Epithelial cell of proximal tubule (primary cell): ENCODE measurements at regions not wholly inside any gene's neighbourhood (a gene's known extent, or its start where the extent isn't known, plus 50 kb on each side); places are given as distances from the start of the nearest gene placed in this dataset.

Experiments
- DNase-seq: peaks from one replicate; pipeline ENCODE4 v3.0.0-alpha.2; 2011; ENCODE audit warnings: low read depth
- H3K4me3 ChIP-seq: 2 replicates; pipeline ENCODE4 v1.5.1; 2011; ENCODE audit warnings: low read depth, mild to moderate bottlenecking, low read length
- TF ChIP-seq, protein P1 (sequence below): conservative IDR thresholded peaks from 2 replicates; pipeline ENCODE4 v1.5.1; 2012; ENCODE audit warnings: low read depth, mild to moderate bottlenecking, low read length

DNA sequence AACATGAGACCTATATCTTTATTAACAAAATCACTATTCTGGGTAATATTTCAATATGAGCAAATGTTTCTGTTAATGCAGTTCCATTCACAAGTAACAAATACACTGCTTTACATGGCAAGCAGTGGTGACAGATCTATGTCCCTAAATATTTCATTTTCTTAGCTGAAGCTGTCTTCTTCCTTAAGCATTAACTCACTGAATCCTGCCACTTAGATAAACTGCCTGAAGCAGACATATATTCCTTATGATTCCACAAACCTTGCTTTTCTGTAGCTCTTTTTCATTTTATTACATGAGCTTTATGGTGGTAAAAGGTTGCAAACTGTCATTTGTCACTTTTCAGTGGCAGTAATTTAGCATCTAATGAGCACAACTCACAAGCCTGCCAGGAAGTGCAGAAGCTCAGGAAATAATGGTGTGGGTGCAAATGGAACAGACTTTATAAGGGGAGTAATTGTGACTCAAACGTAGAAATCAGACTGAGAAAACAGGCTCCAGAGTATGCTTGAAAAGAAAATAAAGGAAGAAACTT lies 217.2 kb downstream of the XPNPEP1 start:
- H3K4me3 ChIP-seq: no peak overlapping the region
- TF ChIP-seq, protein P1, sequence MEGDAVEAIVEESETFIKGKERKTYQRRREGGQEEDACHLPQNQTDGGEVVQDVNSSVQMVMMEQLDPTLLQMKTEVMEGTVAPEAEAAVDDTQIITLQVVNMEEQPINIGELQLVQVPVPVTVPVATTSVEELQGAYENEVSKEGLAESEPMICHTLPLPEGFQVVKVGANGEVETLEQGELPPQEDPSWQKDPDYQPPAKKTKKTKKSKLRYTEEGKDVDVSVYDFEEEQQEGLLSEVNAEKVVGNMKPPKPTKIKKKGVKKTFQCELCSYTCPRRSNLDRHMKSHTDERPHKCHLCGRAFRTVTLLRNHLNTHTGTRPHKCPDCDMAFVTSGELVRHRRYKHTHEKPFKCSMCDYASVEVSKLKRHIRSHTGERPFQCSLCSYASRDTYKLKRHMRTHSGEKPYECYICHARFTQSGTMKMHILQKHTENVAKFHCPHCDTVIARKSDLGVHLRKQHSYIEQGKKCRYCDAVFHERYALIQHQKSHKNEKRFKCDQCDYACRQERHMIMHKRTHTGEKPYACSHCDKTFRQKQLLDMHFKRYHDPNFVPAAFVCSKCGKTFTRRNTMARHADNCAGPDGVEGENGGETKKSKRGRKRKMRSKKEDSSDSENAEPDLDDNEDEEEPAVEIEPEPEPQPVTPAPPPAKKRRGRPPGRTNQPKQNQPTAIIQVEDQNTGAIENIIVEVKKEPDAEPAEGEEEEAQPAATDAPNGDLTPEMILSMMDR: no peak
- DNase-seq: no peak

DNA sequence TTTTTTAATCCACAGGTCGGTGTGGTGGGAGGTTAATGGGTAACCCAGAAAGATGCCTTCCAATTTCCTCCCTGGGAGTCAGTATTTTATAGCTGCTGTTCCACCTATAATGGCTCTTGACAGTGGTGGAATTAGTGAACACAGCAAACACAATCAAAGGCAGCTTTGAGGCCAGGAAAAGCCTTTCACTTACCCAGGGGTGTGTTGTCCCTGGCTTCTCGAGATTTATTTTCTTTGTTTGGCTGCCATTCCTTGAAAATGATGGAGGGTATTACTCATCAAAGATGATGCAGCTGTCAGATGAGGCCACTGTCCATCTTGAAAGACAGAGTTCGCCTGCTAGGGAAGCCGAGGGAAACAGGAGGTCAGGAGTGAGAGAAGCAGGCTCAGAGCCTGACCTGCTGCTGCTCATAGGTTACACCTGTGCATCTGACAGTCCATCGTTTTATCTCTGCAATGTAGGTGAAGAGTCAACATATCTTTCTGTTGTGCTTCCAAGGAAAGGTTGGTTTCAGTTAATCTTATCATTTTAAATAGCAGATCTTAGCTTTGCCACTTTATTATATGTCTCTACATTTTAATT lies 221.6 kb downstream of the XPNPEP1 start:
- H3K4me3 ChIP-seq: no peak overlapping the region

DNA sequence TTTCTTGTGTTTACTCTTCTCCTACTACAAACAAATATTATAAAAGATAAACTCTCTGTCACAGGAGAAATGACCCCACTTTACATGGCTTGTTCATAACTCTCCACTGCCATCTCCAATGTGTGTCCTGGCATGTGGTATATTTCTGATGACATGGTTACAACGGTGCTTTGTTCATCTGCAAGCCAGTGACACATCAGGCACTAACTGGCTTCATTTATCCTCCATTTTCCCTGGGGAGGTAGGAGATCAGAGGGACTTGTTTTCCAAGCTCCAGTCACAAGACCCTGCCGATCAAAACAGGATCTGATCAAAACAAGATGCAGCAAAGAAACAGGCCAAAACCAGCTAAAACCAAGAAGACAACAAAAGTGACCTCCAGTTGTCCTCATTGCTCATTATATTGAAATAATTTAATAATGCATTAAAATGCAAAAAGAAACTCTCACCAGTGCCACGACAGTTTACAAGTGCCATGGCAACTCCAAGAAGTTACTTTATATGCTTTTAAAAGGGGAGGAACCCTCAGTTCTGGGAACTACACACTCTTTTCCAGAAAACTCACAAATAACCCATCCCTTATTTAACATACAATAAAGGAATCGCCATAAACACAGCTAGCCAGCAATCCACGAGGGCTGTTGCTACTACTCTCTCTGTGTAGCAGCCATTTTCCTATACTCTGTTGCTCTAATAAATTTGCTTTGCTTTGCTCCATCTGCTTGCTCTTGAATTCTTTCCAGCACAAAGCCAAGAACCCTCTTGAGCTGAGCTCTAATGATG lies 224.2 kb downstream of the XPNPEP1 start:
- TF ChIP-seq, protein P1: no peak
- DNase-seq: no peak
- no peak overlapping the region for H3K4me3 ChIP-seq

More for the DNA sequence above, 221.6 kb downstream of the XPNPEP1 start:
- TF ChIP-seq, protein P1: no peak
- no peak for DNase-seq

DNA sequence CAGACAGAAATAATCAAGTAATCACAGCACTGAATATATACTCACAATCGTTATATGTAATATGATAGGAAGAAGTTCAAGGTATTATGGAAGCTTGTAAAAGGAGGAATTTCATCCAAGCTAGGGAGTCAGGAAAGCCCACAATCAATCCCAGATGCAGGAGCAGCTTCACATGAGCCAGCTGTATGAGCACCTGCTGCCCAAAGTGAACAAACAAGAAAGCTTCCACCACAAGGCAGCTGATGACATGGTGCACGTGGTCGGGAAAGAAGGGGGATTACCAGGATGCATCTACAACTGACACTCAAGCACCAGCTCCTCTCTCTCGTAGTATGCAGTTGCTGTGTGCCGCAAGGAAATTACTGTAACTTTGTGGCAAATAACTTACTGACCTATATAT lies 225.2 kb downstream of the XPNPEP1 start:
- no peak overlapping the region for H3K4me3 ChIP-seq
- DNase-seq: no peak
- TF ChIP-seq, protein P1: no peak

DNA sequence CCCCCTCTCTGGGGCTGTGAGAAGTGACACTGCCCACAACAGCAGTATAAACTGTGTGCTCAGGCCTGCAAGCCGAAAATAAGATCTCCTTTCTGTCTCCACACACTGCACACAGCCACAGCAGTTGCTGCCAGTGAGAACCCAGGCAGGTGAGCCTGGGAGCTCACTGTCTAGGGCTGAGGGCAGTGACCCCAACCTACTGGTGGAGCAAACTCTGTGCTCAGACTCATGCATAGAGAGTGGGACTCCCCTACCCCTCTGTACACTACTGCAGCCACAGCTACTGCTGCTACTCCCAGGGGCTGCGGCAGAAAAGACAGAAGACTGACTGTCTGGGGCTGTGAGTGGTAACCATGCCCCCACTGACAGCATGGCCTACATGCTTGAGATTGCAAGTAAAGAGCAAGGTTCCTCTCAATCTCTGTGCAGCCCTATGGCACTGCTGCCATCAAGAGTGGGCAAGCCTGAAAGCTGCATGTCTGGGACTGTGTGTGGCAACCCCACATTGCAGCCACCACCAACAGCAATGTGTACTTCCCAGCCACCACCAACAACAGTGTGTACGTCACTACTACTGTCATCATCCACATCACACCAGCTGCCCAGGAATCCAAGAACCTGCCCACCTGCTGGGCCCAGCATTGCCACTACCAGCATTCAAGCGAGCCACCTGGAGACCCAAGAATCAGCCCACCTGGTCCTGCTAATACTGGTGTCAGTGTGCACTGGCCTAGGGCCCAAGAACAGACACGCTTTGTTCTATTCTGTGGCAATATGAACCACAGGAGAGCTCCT lies 226.1 kb downstream of the XPNPEP1 start:
- H3K4me3 ChIP-seq: no peak overlapping the region
- DNase-seq: no peak
- TF ChIP-seq, protein P1: no peak

DNA sequence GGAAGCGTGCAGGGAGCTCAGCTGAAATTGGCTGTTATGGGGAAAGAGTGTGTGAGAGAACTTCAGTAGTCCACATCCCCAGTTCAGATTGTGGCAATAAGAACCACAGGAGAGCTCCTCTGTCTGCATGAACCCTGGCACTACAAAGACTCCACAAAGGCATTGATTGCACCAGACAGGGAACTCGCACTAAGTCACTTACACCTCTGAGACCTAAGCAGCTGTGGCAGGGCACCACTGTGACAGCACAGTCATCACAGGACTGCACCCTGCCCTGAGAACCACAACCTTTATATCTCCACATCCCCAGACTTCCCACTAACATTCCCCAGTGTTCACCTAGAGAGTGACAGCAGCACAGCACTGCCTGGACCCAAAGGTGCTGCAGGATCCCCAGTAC lies 226.8 kb downstream of the XPNPEP1 start:
- H3K4me3 ChIP-seq: no peak overlapping the region
- TF ChIP-seq, protein P1: no peak
- no peak for DNase-seq
